Suprapubic skin (tissue), 4 donors: ENCODE measurements at regions not wholly inside any gene's neighbourhood (a gene's known extent, or its start where the extent isn't known, plus 50 kb on each side); places are given as distances from the start of the nearest gene placed in this dataset.

ENCODE experiments used
- CTCF ChIP-seq, 2 donors: fragments of 200-600 bp in 1 of 2; fragments of 450-650 bp in 1 of 2; sonication (generic) in 1 of 2; IDR thresholded peaks; one replicate each; pipeline ENCODE4 v1.5.1; 2016 to 2019; ENCODE audit warnings: antibody characterized with exemption in 2 of 2, mild to moderate bottlenecking in 1 of 2, moderate library complexity in 1 of 2
- POLR2A ChIP-seq, 2 donors: fragments of 450-650 bp; IDR thresholded peaks; one replicate each; pipeline ENCODE4 v1.6.1; 2017; ENCODE audit warnings: antibody characterized with exemption in 2 of 2, mild to moderate bottlenecking in 2 of 2, moderate library complexity in 2 of 2
- POLR2AphosphoS5 ChIP-seq, 3 donors: sonication (generic); formaldehyde crosslinking; IDR thresholded peaks; one replicate each; pipeline ENCODE4 v1.6.1; 2017; ENCODE audit warnings: antibody characterized with exemption in 3 of 3

GRCh38 chr6:79798841-79799240, 148.5 kb downstream of the ELOVL4 start:
- TF ChIP-seq CTCF (IDR thresholded peaks at IDR 0.05) (no peak), POLR2AphosphoS5 (IDR thresholded peaks at IDR 0.05) (no peak), POLR2A (IDR thresholded peaks at IDR 0.05) (no peak)
